Nephron (organoid): ENCODE measurements at regions not wholly inside any gene's neighbourhood (a gene's known extent, or its start where the extent isn't known, plus 50 kb on each side); places are given as distances from the start of the nearest gene placed in this dataset.
A peak's percentile ranks its signal among the peaks of the same experiment; 100 is the strongest.

Experiments
- H3K27ac Mint-ChIP-seq, 3 experiments: 2 replicates each; pipeline ENCODE4 v1.8.0; 2020; ENCODE audit warnings: mixed read lengths in 3 of 3, mild to moderate bottlenecking in 2 of 3, moderate library complexity in 1 of 3
- H3K27me3 Mint-ChIP-seq: 2 replicates; pipeline ENCODE4 v1.8.0; 2021; ENCODE audit warnings: low read depth, mild to moderate bottlenecking, moderate library complexity, mixed read lengths
- H3K36me3 Mint-ChIP-seq: 2 replicates; pipeline ENCODE4 v1.8.0; 2020; ENCODE audit warnings: low read depth, mixed read lengths
- H3K4me1 Mint-ChIP-seq: 2 replicates; pipeline ENCODE4 v1.8.0; 2020; ENCODE audit warnings: mixed read lengths
- H3K4me3 Mint-ChIP-seq, 3 experiments: 2 replicates each; pipeline ENCODE4 v1.8.0; 2020; ENCODE audit warnings: mild to moderate bottlenecking in 3 of 3, mixed read lengths in 3 of 3, moderate library complexity in 2 of 3
- H3K9me3 Mint-ChIP-seq: 2 replicates; pipeline ENCODE4 v1.8.0; 2020; ENCODE audit warnings: mixed read lengths
- CTCF ChIP-seq, 3 experiments: fragments of 200-600 bp; sonication (generic); IDR thresholded peaks; one replicate each; pipeline ENCODE4 v1.5.0; 2021; ENCODE audit warnings: antibody characterized with exemption in 3 of 3; ENCODE audit not compliant: unreplicated experiment in 3 of 3

- H3K27ac Mint-ChIP-seq: no peak overlapping the region
- no peak overlapping the region for H3K4me3 Mint-ChIP-seq
- H3K36me3 Mint-ChIP-seq: no peaks in the 10 kb centered on the region
- no peak for TF ChIP-seq CTCF (IDR thresholded peaks at IDR 0.05; ENCODE audit: unreplicated experiment in 3 of 3)
- H3K27me3 Mint-ChIP-seq: no peaks in the 10 kb centered on the region
- peaks cover 23% of the 10 kb centered on the region for H3K4me1 Mint-ChIP-seq
- no peaks in the 10 kb centered on the region for H3K9me3 Mint-ChIP-seq
These were observed 399.6 kb downstream of the TMEM135 start for GRCh38 chr11:87437133-87437843.

- Mint-ChIP-seq H3K9me3 (no peaks in the 10 kb centered on the region), H3K4me3 (no peak overlapping the region), H3K27ac (peak overlapping the region in 2 of 3 experiments; percentile 83 to 93), H3K27me3 (no peaks in the 10 kb centered on the region), H3K4me1 (peaks cover 35% of the 10 kb centered on the region), H3K36me3 (no peaks in the 10 kb centered on the region)
- TF ChIP-seq CTCF (IDR thresholded peaks at IDR 0.05; ENCODE audit: unreplicated experiment in 3 of 3): no peak
These were observed 394.3 kb downstream of the TMEM135 start for GRCh38 chr11:87432022-87432421.

- no peak for TF ChIP-seq CTCF (IDR thresholded peaks at IDR 0.05; ENCODE audit: unreplicated experiment in 3 of 3)
- peak overlapping the region in 2 of 3 experiments; percentile 83 to 93 for H3K27ac Mint-ChIP-seq
- H3K9me3 Mint-ChIP-seq: no peaks in the 10 kb centered on the region
- no peaks in the 10 kb centered on the region for H3K27me3 Mint-ChIP-seq
- H3K36me3 Mint-ChIP-seq: no peaks in the 10 kb centered on the region
- peaks cover 35% of the 10 kb centered on the region for H3K4me1 Mint-ChIP-seq
- H3K4me3 Mint-ChIP-seq: no peak overlapping the region
These were observed 393.7 kb downstream of the TMEM135 start for GRCh38 chr11:87431392-87431791.

GRCh38 chr11:87430821-87431220 is 393.1 kb downstream of the TMEM135 start:
- H3K36me3 Mint-ChIP-seq: no peaks in the 10 kb centered on the region
- no peaks in the 10 kb centered on the region for H3K27me3 Mint-ChIP-seq
- H3K4me1 Mint-ChIP-seq: peaks cover 35% of the 10 kb centered on the region
- peak overlapping the region in 2 of 3 experiments; percentile 26 to 93 for H3K27ac Mint-ChIP-seq
- no peaks in the 10 kb centered on the region for H3K9me3 Mint-ChIP-seq
- no peak overlapping the region for H3K4me3 Mint-ChIP-seq
- TF ChIP-seq CTCF (IDR thresholded peaks at IDR 0.05; ENCODE audit: unreplicated experiment in 3 of 3): no peak

GRCh38 chr11:87429996-87430395 is 392.3 kb downstream of the TMEM135 start:
- Mint-ChIP-seq H3K9me3 (no peaks in the 10 kb centered on the region), H3K36me3 (no peaks in the 10 kb centered on the region), H3K4me1 (peaks cover 35% of the 10 kb centered on the region), H3K4me3 (no peak overlapping the region), H3K27ac (peak overlapping the region in 2 of 3 experiments; percentile 42 to 93), H3K27me3 (no peaks in the 10 kb centered on the region)
- TF ChIP-seq CTCF (IDR thresholded peaks at IDR 0.05; ENCODE audit: unreplicated experiment in 3 of 3): no peak

- TF ChIP-seq CTCF (IDR thresholded peaks at IDR 0.05; ENCODE audit: unreplicated experiment in 3 of 3): no peak
- Mint-ChIP-seq H3K4me1 (peaks cover 31% of the 10 kb centered on the region), H3K4me3 (no peak overlapping the region), H3K27me3 (no peaks in the 10 kb centered on the region), H3K27ac (peak overlapping the region in 2 of 3 experiments; percentile 48 to 54), H3K9me3 (no peaks in the 10 kb centered on the region), H3K36me3 (no peaks in the 10 kb centered on the region)
These were observed 390.5 kb downstream of the TMEM135 start for GRCh38 chr11:87428266-87428665.
